CD4-positive, alpha-beta T cell (primary cell): ENCODE measurements at regions not wholly inside any gene's neighbourhood (a gene's known extent, or its start where the extent isn't known, plus 50 kb on each side); places are given as distances from the start of the nearest gene placed in this dataset.

ENCODE experiments used
- ATAC-seq: fragments of 200-7000 bp; cut with Tn5 transposase; one replicate; pipeline ENCODE4 v1.10.0; 2022; ENCODE audit warnings: mild to moderate bottlenecking; ENCODE audit not compliant: poor library complexity
- CTCF ChIA-PET: fragments of 350-600 bp; sonication (Branson Sonifier 250); formaldehyde crosslinking; loops from one replicate; lab custom pipeline; 2021; ENCODE audit warnings: antibody characterized with exemption, inconsistent platforms; lab: Charles Lee
- POLR2A ChIA-PET: fragments of 350-600 bp; sonication (Branson Sonifier 250); formaldehyde crosslinking; loops from one replicate; lab custom pipeline; 2021; ENCODE audit warnings: antibody characterized with exemption, inconsistent platforms; lab: Charles Lee
- DNase-seq, 14 experiments: peaks; one replicate each; pipeline ENCODE4 v3.0.0-alpha.2; 2013 to 2020; ENCODE audit warnings: mixed read lengths in 2 of 14
- H3K27ac ChIP-seq, 2 donors: one replicate each; pipeline versions ENCODE4 v1.5.1 to v1.7.0; 2013; ENCODE audit warnings: low read length in 2 of 2, low read depth in 1 of 2, mild to moderate bottlenecking in 1 of 2
- H3K27me3 ChIP-seq, 2 experiments: 1 replicate in 1 of 2; 2 replicates in 1 of 2; pipeline versions ENCODE4 v1.6.1 to v1.7.0; 2013; ENCODE audit warnings: low read length in 2 of 2, control low read depth in 1 of 2, mild to moderate bottlenecking in 1 of 2, moderate library complexity in 1 of 2; ENCODE audit not compliant: insufficient read depth in 2 of 2, control insufficient read depth in 1 of 2
- H3K36me3 ChIP-seq: one replicate; pipeline ENCODE4 v1.6.1; 2013; ENCODE audit warnings: low read length, control low read depth; ENCODE audit not compliant: insufficient read depth
- H3K4me1 ChIP-seq: one replicate; pipeline ENCODE4 v1.6.1; 2013; ENCODE audit warnings: low read length, control low read depth; ENCODE audit not compliant: insufficient read depth
- H3K4me3 ChIP-seq: one replicate; pipeline ENCODE4 v1.5.1; 2013; ENCODE audit warnings: mild to moderate bottlenecking, low read length, moderate library complexity
- H3K9me3 ChIP-seq, 2 experiments: 1 replicate in 1 of 2; 2 replicates in 1 of 2; pipeline versions ENCODE4 v1.6.1 to v1.7.0; 2013; ENCODE audit warnings: low read length in 2 of 2, mild to moderate bottlenecking in 2 of 2, control low read depth in 1 of 2, moderate library complexity in 1 of 2; ENCODE audit not compliant: control insufficient read depth in 1 of 2, insufficient read depth in 1 of 2
- H3K27ac Mint-ChIP-seq: one replicate; pipeline ENCODE4 v1.8.0; 2020; ENCODE audit warnings: mixed read lengths
- H3K27me3 Mint-ChIP-seq: one replicate; pipeline ENCODE4 v1.8.0; 2021; ENCODE audit warnings: mixed read lengths
- H3K36me3 Mint-ChIP-seq: one replicate; pipeline ENCODE4 v1.8.0; 2021; ENCODE audit warnings: low read depth, mixed read lengths
- H3K4me1 Mint-ChIP-seq: one replicate; pipeline ENCODE4 v1.8.0; 2021; ENCODE audit warnings: low read depth, mixed read lengths
- H3K4me3 Mint-ChIP-seq: one replicate; pipeline ENCODE4 v1.8.0; 2020; ENCODE audit warnings: mild to moderate bottlenecking, mixed read lengths
- H3K9me3 Mint-ChIP-seq: one replicate; pipeline ENCODE4 v1.8.0; 2020; ENCODE audit warnings: mixed read lengths
- intact Hi-C, 2 experiments: fragments of 100-400 bp; cut with DNase I in 1 of 2; cut with micrococcal nuclease in 1 of 2; formaldehyde crosslinking; loops; one replicate each; pipeline versions ENCODE4 v1.15.1 to v1.9.0; 2023 to 2025; cut with DNase I, micrococcal nuclease
- TF ChIP-seq, protein P1 (sequence below): fragments of 200-600 bp; IDR thresholded peaks from one replicate; pipeline ENCODE4 v1.8.0; 2022; ENCODE audit warnings: antibody characterized with exemption, mild to moderate bottlenecking

DNA sequence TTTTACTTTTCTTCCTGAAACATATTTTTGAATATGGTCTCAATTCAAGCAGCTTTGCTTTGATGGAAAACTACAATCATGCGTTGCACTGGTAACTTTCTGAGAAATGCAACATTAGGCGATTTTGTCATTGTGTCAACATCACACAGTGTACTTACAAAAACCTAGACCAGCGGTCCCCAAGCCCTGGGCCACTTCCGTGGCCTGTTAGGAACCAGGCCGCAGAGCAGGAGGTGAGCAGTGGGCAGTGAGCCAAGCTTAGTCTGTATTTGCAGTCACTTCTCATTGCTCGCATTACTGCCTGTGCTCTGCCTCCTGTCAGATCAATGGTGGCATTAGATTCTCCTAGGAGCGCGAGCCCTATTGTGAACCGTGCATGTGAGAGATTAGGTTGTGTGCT lies 163.7 kb upstream of the NOVA1 start:
- peaks cover 9% of the 10 kb centered on the region for H3K9me3 Mint-ChIP-seq
- no peak overlapping the region for H3K4me3 Mint-ChIP-seq
- intact Hi-C loops, result no loop called here
- ATAC-seq (no peak), DNase-seq (no peak)
- H3K36me3 Mint-ChIP-seq, result no peaks in the 10 kb centered on the region
- no peak overlapping the region for H3K27ac Mint-ChIP-seq
- no peaks in the 10 kb centered on the region for H3K4me1 ChIP-seq
- ChIA-PET CTCF (no interaction called here), POLR2A (no interaction called here)
- H3K4me3 ChIP-seq, result no peak overlapping the region
- no peaks in the 10 kb centered on the region for H3K36me3 ChIP-seq
- H3K27me3 Mint-ChIP-seq, result no peaks in the 10 kb centered on the region
- no peaks in the 10 kb centered on the region for H3K4me1 Mint-ChIP-seq
- TF ChIP-seq, protein P1, sequence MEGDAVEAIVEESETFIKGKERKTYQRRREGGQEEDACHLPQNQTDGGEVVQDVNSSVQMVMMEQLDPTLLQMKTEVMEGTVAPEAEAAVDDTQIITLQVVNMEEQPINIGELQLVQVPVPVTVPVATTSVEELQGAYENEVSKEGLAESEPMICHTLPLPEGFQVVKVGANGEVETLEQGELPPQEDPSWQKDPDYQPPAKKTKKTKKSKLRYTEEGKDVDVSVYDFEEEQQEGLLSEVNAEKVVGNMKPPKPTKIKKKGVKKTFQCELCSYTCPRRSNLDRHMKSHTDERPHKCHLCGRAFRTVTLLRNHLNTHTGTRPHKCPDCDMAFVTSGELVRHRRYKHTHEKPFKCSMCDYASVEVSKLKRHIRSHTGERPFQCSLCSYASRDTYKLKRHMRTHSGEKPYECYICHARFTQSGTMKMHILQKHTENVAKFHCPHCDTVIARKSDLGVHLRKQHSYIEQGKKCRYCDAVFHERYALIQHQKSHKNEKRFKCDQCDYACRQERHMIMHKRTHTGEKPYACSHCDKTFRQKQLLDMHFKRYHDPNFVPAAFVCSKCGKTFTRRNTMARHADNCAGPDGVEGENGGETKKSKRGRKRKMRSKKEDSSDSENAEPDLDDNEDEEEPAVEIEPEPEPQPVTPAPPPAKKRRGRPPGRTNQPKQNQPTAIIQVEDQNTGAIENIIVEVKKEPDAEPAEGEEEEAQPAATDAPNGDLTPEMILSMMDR, result no peak
- H3K27ac ChIP-seq, result no peak overlapping the region
- no peaks in the 10 kb centered on the region for H3K27me3 ChIP-seq
- H3K9me3 ChIP-seq, result peaks cover 0 to 4% of the 10 kb centered on the region in 2 experiments

DNA sequence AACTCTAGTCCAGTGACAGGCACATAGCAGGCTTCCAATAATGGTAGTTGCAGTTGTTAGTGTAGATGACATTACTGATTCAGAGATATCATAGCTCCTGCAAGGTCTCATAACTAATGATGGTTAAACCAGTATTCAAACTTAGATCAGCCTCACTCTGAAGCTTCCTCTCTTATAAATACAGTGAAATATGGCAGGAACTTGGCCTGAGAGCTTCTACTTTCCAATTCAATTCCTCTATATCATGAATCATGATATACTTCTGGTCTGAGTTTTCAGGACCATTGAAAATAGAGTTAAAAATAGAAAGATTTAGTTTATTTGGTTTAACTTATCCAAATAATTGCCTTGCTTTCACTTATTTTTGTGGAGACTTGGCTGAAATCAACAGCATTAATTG lies 167.5 kb upstream of the NOVA1 start:
- Histone ChIP-seq H3K9me3 (peaks cover 0 to 13% of the 10 kb centered on the region in 2 experiments), H3K27ac (no peak overlapping the region), H3K4me3 (no peak overlapping the region), H3K4me1 (no peaks in the 10 kb centered on the region), H3K36me3 (no peaks in the 10 kb centered on the region), H3K27me3 (no peaks in the 10 kb centered on the region)
- H3K4me3 Mint-ChIP-seq, result no peak overlapping the region
- no peaks in the 10 kb centered on the region for H3K4me1 Mint-ChIP-seq
- intact Hi-C loops, result no loop called here
- ChIA-PET POLR2A (no interaction called here), CTCF (no interaction called here)
- peaks cover 8% of the 10 kb centered on the region for H3K9me3 Mint-ChIP-seq
- no peak for DNase-seq
- no peaks in the 10 kb centered on the region for H3K36me3 Mint-ChIP-seq
- H3K27me3 Mint-ChIP-seq, result no peaks in the 10 kb centered on the region
- TF ChIP-seq, protein P1, result no peak
- ATAC-seq, result no peak
- H3K27ac Mint-ChIP-seq, result no peak overlapping the region

DNA sequence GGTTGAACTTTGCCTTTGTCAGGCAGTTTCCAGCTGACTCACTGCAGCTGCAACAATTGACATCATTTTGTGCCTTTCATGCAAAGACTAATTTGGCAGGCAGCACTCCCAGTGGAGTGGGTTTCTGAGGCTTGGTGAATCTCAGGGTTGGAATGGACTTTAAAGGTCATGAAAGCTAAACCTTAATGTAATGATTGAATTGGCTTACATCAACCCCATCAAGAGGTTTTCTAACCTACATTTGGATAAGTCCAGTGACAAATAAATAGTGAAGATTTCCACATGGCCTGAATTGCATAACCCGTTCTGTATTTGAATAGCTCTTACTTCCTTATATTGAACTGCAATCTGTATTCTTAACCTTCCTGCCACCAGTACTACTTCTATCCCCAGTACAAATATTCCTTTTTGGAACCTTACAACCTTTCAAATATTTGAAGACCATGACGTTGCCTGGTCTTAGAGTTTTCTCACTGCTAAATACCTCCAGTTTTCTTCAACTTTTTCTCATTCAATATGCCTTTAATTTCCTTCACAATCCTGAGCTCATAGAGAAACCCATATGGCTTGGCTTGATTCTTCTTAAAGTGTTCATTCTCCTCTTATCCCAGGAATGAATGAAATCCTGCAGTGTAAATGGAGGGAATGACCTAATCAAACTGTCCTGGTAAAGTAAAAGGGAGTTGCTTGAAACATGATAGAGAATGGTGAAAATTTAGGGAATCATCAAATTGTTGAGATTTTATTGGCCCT lies 168.1 kb upstream of the NOVA1 start:
- no peaks in the 10 kb centered on the region for H3K36me3 ChIP-seq
- Mint-ChIP-seq H3K27ac (no peak overlapping the region), H3K4me3 (no peak overlapping the region), H3K27me3 (no peaks in the 10 kb centered on the region), H3K36me3 (no peaks in the 10 kb centered on the region), H3K4me1 (no peaks in the 10 kb centered on the region), H3K9me3 (peaks cover 11% of the 10 kb centered on the region)
- H3K4me3 ChIP-seq, result no peak overlapping the region
- TF ChIP-seq, protein P1, result no peak
- ATAC-seq, result no peak
- DNase-seq, result no peak
- peaks cover 0 to 13% of the 10 kb centered on the region in 2 experiments for H3K9me3 ChIP-seq
- no peaks in the 10 kb centered on the region for H3K27me3 ChIP-seq
- no peak overlapping the region for H3K27ac ChIP-seq
- H3K4me1 ChIP-seq, result no peaks in the 10 kb centered on the region
- CTCF ChIA-PET, result no interaction called here
- intact Hi-C loops, result no loop called here
- POLR2A ChIA-PET, result no interaction called here
